PC-9 (cell line): ENCODE measurements at regions not wholly inside any gene's neighbourhood (a gene's known extent, or its start where the extent isn't known, plus 50 kb on each side); places are given as distances from the start of the nearest gene placed in this dataset.

Experiments
- CTCF ChIP-seq: fragments of 200-600 bp; sonication (generic); conservative IDR thresholded peaks from 2 replicates; pipeline ENCODE4 v1.6.1; 2017; ENCODE audit warnings: mixed run types, antibody characterized with exemption, mild to moderate bottlenecking, moderate library complexity
- EZH2 ChIP-seq: fragments of 200-600 bp; sonication (generic); IDR thresholded peaks from 2 replicates; pipeline ENCODE4 v1.8.0; 2017; ENCODE audit warnings: antibody characterized with exemption, low read depth

DNA sequence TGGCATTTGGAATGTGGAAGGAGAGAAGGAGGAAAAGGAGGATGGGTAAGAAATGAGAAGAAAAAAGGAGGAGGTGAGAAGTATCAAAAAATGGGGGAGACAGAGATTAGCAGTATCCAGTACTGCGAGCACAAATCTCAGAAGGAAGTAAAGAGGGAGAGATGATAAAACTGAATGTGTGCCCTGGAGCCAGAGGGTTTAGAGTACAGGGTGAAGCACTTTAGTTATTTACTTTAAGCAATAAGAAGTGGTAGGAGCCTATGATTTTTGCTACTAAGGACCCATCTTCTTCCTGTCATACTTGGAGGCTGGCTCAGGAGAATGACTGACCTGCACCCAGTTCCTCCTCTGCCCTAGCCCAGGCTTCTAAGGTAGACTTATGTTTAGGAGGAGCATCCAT, 94.9 kb downstream of the ADRB2 start:
- TF ChIP-seq CTCF (no peak), EZH2 (no peak)
